Pancreas (tissue), 10 donors: ENCODE measurements at regions not wholly inside any gene's neighbourhood (a gene's known extent, or its start where the extent isn't known, plus 50 kb on each side); places are given as distances from the start of the nearest gene placed in this dataset.
"Not testable (repeated sequence)": the region's sequence is repeated elsewhere in the genome, so short reads cannot be mapped to it uniquely, and the experiment has no call there.

Source experiments
- ATAC-seq, 4 donors: fragments of 200-7000 bp; cut with Tn5 transposase; one replicate each; pipeline versions ENCODE4 v1.8.0 to v1.9.1; 2020; ENCODE audit warnings: mild to moderate bottlenecking in 4 of 4, moderate library complexity in 4 of 4
- DNase-seq, 6 donors: peaks; one replicate each; pipeline ENCODE4 v3.0.0-alpha.2; 2020
- FAIRE-seq: peaks from 2 replicates; lab custom pipeline; 2012; peaks lifted over from hg19 to GRCh38; lab: Jason Lieb, UNC
- H3K27ac ChIP-seq, 4 donors: fragments of 200-600 bp; sonication (generic); 1 replicate in 3 of 4; 2 replicates in 1 of 4; pipeline versions ENCODE4 v1.5.0 to v1.8.0; 2020
- H3K27me3 ChIP-seq, 4 donors: fragments of 200-600 bp; one replicate each; pipeline ENCODE4 v1.8.0; 2021
- H3K36me3 ChIP-seq, 3 donors: fragments of 200-600 bp; sonication (generic) in 1 of 3; one replicate each; pipeline versions ENCODE4 v1.5.0 to v1.8.0; 2020 to 2021
- H3K4me1 ChIP-seq, 3 donors: fragments of 200-600 bp; one replicate each; pipeline ENCODE4 v1.8.0; 2021
- H3K4me3 ChIP-seq, 4 donors: fragments of 200-600 bp; sonication (generic) in 2 of 4; one replicate each; pipeline versions ENCODE4 v1.5.0 to v1.8.0; 2020 to 2021
- H3K9me3 ChIP-seq, 4 donors: fragments of 200-600 bp; one replicate each; pipeline ENCODE4 v1.8.0; 2021
- CTCF ChIP-seq, 4 donors: fragments of 200-600 bp; sonication (generic) in 3 of 4; IDR thresholded peaks; one replicate each; pipeline versions ENCODE4 v1.5.0 to v1.8.0; 2021; ENCODE audit warnings: antibody characterized with exemption in 4 of 4
- WGBS, 2 donors: extraction: QIAGEN DNeasy Blood & Tissue Kit; methylation state at CpG; one replicate each; pipeline ENCODE4 v1.1.7; 2013; 5-methylcytosine and 5-hydroxymethylcytosine counted together
- intact Hi-C, 3 donors: fragments of 100-400 bp; cut with DNase I; formaldehyde crosslinking; loops; one replicate each; pipeline versions ENCODE4 v1.11.1 to v1.14.2; 2022
- donor health status: healthy with polysubstance abuse.
- donor health status: DM: no; HTN: no; CAD: no; lungs with moderate emphysema.
- donor health status: DM: no; HTN: no; CAD: no.
- donor health status: control.
- donor health status: control.
- donor health status: Bipolar disorder and iron deficiency.
- donor health status: DM: yes; HTN: yes; CAD: no.
- donor health status: DM: no; HTN: no; CAD: no.
- donor health status: DM: no; HTN: no; CAD: no.
- donor health status: DM: yes; HTN: yes; CAD: no.

DNA sequence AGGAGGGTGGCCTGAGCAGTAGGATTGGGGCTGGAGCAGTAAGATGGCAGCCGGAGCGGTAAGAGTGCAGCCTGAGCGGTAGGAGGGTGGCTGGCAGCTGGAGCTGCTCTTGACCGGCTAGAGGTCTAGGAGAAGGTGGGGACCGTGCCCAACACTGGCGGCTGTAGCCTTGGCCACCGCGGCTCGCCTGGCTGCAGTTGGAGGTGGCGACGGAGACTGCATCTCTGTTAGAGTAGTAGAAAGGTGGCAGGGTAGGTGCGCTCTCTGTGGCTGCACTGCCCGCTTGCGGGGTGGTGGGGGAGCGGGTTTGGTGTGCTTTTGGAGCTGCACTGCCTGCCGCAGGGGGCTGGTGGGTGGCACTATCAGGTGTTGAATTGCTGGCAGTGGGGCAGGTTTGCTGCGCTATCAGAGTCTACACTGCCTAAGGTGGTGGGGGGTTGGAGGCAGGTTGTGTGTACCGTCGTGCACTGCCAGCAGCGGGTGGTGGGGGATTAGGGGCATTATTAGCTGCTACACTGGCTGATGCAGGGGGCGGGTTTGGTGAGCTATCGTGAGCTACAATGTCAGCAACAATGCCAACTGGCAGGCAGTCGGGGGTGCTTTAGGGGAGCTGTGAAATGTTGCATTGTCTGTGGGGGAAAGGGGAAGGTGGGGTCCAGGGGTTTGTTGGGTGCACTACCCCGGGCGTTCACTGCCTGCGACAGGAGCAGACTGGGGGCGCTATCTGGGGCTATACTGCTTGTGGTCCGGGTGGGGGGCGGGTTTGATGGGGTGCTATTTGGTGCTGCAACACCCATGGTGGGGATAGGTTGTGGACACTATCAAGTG, 4461.3 kb upstream of the OR11H1 start:
- FAIRE-seq: no peak
- DNase-seq: peak in 1 of 6 donors; percentile 90
- H3K9me3 ChIP-seq: no peaks in the 10 kb centered on the region
- H3K4me3 ChIP-seq: no peak overlapping the region
- H3K27me3 ChIP-seq: no peaks in the 10 kb centered on the region
- no peaks in the 10 kb centered on the region for H3K36me3 ChIP-seq
- no peak for ATAC-seq
- intact Hi-C loops: no loop called here
- TF ChIP-seq CTCF (IDR thresholded peaks at IDR 0.05): no peak
- no peaks in the 10 kb centered on the region for H3K4me1 ChIP-seq
- no peak overlapping the region for H3K27ac ChIP-seq
- 71% methylated on average over 29 of the region's 29 CpGs for WGBS, 2 donors

GRCh38 chr22:11067286-11067871, 4460.6 kb upstream of the OR11H1 start:
- WGBS, 2 donors: 53 to 55% methylated on average over 13 of the region's 13 CpGs
- intact Hi-C loops, H3K4me1 ChIP-seq, H3K4me3 ChIP-seq, H3K27me3 ChIP-seq, H3K27ac ChIP-seq, FAIRE-seq, H3K36me3 ChIP-seq, ATAC-seq, H3K9me3 ChIP-seq: not testable (repeated sequence)
- peak in 1 of 6 donors; percentile 87 for DNase-seq

DNA sequence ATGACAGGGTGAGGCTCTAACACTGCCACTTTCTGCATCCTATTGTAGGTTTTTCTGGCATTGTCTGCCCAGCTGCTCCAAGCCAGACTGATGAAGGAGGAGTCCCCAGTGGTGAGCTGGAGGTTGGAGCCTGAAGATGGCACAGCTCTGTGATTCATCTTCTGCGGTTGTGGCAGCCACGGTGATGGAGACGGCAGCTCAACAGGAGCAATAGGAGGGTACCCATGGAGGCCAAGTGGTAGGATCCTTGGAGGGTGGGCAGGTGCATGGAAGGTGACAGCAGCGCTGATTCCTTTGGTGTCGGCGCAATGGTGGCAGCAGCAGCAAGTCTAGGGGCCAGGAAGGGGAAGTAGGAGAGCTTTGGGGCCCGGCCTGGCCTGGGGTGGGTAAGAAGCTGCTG, 4460.1 kb upstream of the OR11H1 start:
- H3K4me3 ChIP-seq, DNase-seq, H3K27ac ChIP-seq, ATAC-seq, intact Hi-C loops, FAIRE-seq, H3K27me3 ChIP-seq, H3K9me3 ChIP-seq, H3K4me1 ChIP-seq, H3K36me3 ChIP-seq: not testable (repeated sequence)
- 50% methylated on average over 7 of the region's 7 CpGs for WGBS, 2 donors

- H3K4me3 ChIP-seq, intact Hi-C loops, H3K9me3 ChIP-seq, H3K27me3 ChIP-seq, H3K36me3 ChIP-seq, DNase-seq, ATAC-seq, H3K27ac ChIP-seq, FAIRE-seq, H3K4me1 ChIP-seq: not testable (repeated sequence)
Observed at GRCh38 chr22:11068406-11068805, 4459.6 kb upstream of the OR11H1 start.
